ENCODE measurements at regions not wholly inside any gene's neighbourhood (a gene's known extent, or its start where the extent isn't known, plus 50 kb on each side); places are given as distances from the start of the nearest gene placed in this dataset.

DNA sequence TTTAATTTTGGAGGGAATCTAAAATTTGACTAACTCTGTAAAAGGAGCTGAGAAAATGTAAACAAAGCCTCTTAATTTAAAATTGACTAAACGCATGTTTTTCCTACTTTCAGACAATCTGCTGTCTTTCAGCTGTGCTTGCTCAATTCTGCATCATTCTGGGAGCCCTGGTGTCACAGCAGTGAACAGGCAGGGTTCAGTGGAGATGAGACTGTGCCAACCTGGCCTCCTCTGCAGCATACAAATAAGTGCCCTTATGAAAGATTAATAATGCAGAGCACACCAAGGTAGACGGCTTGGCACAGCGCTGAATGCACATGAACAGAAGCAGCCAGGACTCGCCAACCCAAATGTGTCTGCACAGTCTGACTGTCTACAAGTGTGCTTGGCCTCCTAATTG, 222.0 kb upstream of the CHAC2 start:
- TF ChIP-seq, protein P1, sequence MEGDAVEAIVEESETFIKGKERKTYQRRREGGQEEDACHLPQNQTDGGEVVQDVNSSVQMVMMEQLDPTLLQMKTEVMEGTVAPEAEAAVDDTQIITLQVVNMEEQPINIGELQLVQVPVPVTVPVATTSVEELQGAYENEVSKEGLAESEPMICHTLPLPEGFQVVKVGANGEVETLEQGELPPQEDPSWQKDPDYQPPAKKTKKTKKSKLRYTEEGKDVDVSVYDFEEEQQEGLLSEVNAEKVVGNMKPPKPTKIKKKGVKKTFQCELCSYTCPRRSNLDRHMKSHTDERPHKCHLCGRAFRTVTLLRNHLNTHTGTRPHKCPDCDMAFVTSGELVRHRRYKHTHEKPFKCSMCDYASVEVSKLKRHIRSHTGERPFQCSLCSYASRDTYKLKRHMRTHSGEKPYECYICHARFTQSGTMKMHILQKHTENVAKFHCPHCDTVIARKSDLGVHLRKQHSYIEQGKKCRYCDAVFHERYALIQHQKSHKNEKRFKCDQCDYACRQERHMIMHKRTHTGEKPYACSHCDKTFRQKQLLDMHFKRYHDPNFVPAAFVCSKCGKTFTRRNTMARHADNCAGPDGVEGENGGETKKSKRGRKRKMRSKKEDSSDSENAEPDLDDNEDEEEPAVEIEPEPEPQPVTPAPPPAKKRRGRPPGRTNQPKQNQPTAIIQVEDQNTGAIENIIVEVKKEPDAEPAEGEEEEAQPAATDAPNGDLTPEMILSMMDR (IDR thresholded peaks at IDR 0.05) = no peak
- Histone ChIP-seq H3K27ac (no peak overlapping the region), H3K36me3 (ENCODE audit: control insufficient read depth, insufficient read depth, low read length) (no peaks in the 10 kb centered on the region), H3K27me3 (ENCODE audit: control insufficient read depth, insufficient read depth, low read length) (no peaks in the 10 kb centered on the region), H3K9ac (no peak overlapping the region), H3K79me2 (no peaks in the 10 kb centered on the region), H2AFZ (no peak overlapping the region), H3K4me1 (no peaks in the 10 kb centered on the region), H3K9me3 (ENCODE audit: control insufficient read depth, low read length) (no peaks in the 10 kb centered on the region), H3K4me3 (ENCODE audit: low read depth, low read length) (no peak overlapping the region), H3K4me2 (ENCODE audit: low read length) (no peak overlapping the region)

DNA sequence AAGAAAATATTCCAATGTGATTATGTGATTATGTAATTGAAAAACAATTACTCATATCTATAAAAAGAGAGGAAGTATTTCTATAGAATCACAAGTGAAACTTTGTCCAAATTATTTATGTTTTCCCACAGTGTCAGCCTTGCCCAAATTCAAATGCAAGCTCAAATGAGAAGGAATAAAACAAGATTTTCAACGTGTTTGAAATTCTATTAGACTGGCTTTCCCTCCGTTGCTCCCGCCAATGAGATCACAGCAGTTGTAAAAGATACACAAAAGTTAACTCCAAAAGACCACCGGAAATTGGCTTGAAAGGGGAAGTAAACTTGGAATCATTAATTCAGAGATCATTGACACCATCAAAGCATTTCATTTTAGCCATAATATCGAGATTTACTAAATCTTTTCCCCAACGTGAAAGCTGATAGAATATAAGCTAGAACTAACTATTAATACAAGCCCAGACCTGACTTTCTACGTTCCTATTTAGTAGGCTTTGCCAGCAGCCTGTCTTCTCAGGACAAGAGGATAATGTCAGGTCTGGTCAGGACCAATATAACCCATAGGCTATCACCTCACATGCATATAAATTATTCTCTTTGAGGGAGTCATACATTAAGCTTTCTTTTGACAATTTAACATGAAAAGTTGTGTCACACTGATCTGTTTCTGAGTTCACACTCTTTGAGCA, 222.6 kb upstream of the CHAC2 start:
- no peak overlapping the region for H3K27ac ChIP-seq
- H3K79me2 ChIP-seq = no peaks in the 10 kb centered on the region
- H3K4me1 ChIP-seq = no peaks in the 10 kb centered on the region
- H3K4me3 ChIP-seq (ENCODE audit: low read depth, low read length) = no peak overlapping the region
- TF ChIP-seq, protein P1 (IDR thresholded peaks at IDR 0.05) = no peak
- H3K9ac ChIP-seq = no peak overlapping the region
- H2AFZ ChIP-seq = no peak overlapping the region
- no peaks in the 10 kb centered on the region for H3K27me3 ChIP-seq (ENCODE audit: control insufficient read depth, insufficient read depth, low read length)
- H3K9me3 ChIP-seq (ENCODE audit: control insufficient read depth, low read length) = no peaks in the 10 kb centered on the region
- H3K4me2 ChIP-seq (ENCODE audit: low read length) = no peak overlapping the region
- no peaks in the 10 kb centered on the region for H3K36me3 ChIP-seq (ENCODE audit: control insufficient read depth, insufficient read depth, low read length)

DNA sequence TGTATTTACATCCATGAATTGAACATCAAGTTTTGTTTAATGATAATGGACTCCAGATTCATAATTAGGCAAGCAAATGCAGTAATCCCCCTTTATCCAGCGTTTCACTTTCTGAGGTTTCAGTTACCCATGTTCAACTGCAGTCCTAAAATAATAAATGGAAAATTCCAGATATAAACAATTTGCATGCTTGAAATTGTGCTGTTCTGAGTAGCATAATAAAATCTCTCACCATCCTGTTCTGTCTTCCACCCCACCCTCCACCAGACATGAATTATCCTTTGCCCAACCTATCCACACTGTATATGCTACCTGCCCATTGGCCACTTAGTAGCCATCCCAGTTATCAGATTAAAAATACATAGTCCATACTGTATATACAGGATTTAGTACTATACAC, 224.5 kb upstream of the CHAC2 start:
- Histone ChIP-seq H3K9ac (no peak overlapping the region), H3K9me3 (ENCODE audit: control insufficient read depth, low read length) (no peaks in the 10 kb centered on the region), H3K27ac (no peak overlapping the region), H2AFZ (no peak overlapping the region), H3K27me3 (ENCODE audit: control insufficient read depth, insufficient read depth, low read length) (no peaks in the 10 kb centered on the region), H3K36me3 (ENCODE audit: control insufficient read depth, insufficient read depth, low read length) (no peaks in the 10 kb centered on the region), H3K79me2 (no peaks in the 10 kb centered on the region), H3K4me3 (ENCODE audit: low read depth, low read length) (no peak overlapping the region), H3K4me2 (ENCODE audit: low read length) (no peak overlapping the region), H3K4me1 (no peaks in the 10 kb centered on the region)
- TF ChIP-seq, protein P1 (IDR thresholded peaks at IDR 0.05) = no peak

DNA sequence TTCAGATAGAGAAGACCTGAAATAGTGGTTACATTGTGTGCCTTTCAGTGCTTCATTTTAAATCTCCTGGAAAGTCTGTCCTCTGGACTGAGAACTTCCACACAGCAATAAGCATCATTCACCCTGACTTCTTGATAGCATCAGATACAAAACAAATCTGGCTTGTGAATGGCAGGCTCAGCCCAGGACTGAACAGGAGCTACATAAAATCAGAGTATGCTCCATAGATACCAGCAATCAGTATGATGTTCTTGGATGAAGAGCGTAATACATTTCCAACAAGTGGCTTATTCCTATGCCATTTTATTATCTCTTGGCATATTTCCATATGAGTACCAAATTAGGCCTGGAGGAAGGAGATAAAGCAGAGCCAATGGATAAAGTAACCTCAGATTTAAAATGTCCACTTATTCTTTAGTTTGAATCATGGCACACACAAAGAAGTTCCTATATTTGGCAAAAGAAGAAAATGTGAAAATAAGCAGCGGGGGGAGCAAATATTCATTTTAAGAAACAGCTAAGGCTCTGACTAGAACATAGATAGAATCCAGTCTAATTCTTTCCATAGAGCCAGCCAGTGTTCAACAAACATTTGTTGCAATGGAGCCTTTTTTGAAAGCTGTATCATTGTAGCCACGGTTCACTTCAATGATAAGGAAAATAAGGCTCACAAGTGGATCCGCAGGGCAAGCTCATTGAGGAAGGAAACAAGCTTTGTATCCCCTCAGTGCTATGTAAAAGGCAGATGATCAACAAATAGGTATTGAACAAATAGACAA, 230.8 kb upstream of the CHAC2 start:
- H3K4me1 ChIP-seq = no peaks in the 10 kb centered on the region
- no peak overlapping the region for H3K9ac ChIP-seq
- H3K36me3 ChIP-seq (ENCODE audit: control insufficient read depth, insufficient read depth, low read length) = no peaks in the 10 kb centered on the region
- H2AFZ ChIP-seq = no peak overlapping the region
- H3K79me2 ChIP-seq = no peaks in the 10 kb centered on the region
- H3K4me2 ChIP-seq (ENCODE audit: low read length) = no peak overlapping the region
- H3K27ac ChIP-seq = no peak overlapping the region
- TF ChIP-seq, protein P1 (IDR thresholded peaks at IDR 0.05) = no peak
- H3K27me3 ChIP-seq (ENCODE audit: control insufficient read depth, insufficient read depth, low read length) = no peaks in the 10 kb centered on the region
- no peak overlapping the region for H3K4me3 ChIP-seq (ENCODE audit: low read depth, low read length)
- H3K9me3 ChIP-seq (ENCODE audit: control insufficient read depth, low read length) = no peaks in the 10 kb centered on the region

All from parathyroid adenoma (tissue), 2 donors.